ENCODE measurements at regions not wholly inside any gene's neighbourhood (a gene's known extent, or its start where the extent isn't known, plus 50 kb on each side); places are given as distances from the start of the nearest gene placed in this dataset.

DNA sequence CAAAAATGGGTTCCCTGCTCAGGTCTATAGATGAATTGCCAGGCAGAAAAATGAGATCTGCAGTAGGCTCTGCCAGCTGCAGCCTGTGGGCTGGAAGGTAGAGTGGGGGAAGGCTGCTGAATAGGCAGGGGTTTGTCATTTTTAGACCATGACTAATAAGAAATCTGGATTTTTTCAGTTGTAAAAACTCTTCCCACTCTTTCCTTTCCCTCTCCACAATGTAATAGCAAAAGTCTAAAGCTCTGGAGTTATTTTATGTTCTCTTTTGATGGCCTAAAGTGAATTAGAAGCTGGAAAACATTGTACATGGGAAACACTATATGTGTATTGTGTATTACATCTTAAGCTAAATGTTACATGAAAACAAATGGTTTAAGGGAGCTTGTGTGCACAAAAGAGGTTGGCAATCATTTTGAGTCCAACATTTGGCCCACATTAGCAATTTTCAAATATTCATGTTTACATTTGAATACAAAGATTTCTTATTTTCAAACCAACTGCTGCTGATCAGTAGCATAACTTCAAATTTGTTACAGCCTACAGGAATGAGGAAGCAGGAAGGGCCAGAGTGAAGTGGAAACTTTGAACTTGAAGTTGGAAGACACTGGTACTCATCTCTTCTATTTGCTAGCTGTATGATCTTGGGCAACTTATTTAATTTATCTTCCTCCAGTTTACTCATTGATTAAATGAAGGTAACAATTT is 407.1 kb downstream of the SLC4A3 start:
- TF ChIP-seq, protein P1, sequence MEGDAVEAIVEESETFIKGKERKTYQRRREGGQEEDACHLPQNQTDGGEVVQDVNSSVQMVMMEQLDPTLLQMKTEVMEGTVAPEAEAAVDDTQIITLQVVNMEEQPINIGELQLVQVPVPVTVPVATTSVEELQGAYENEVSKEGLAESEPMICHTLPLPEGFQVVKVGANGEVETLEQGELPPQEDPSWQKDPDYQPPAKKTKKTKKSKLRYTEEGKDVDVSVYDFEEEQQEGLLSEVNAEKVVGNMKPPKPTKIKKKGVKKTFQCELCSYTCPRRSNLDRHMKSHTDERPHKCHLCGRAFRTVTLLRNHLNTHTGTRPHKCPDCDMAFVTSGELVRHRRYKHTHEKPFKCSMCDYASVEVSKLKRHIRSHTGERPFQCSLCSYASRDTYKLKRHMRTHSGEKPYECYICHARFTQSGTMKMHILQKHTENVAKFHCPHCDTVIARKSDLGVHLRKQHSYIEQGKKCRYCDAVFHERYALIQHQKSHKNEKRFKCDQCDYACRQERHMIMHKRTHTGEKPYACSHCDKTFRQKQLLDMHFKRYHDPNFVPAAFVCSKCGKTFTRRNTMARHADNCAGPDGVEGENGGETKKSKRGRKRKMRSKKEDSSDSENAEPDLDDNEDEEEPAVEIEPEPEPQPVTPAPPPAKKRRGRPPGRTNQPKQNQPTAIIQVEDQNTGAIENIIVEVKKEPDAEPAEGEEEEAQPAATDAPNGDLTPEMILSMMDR (IDR thresholded peaks at IDR 0.05; ENCODE audit: poor library complexity), result no peak
- TF ChIP-seq EZH2 (IDR thresholded peaks at IDR 0.05; ENCODE audit: borderline replicate concordance), result no peak

Measured in hepatocyte (in vitro differentiated cells).